HEK293T (cell line): ENCODE measurements at regions not wholly inside any gene's neighbourhood (a gene's known extent, or its start where the extent isn't known, plus 50 kb on each side); places are given as distances from the start of the nearest gene placed in this dataset.
A peak's percentile ranks its signal among the peaks of the same experiment; 100 is the strongest.

Experiments used
- CTCF ChIA-PET: fragments of 350-600 bp; formaldehyde crosslinking; extraction: SDS; loops from one replicate; lab custom pipeline; 2021; ENCODE audit warnings: antibody characterized with exemption, inconsistent platforms; lab: Yijun Ruan, JAX
- POLR2A ChIA-PET: fragments of 350-600 bp; formaldehyde crosslinking; extraction: SDS; loops from one replicate; lab custom pipeline; 2020; ENCODE audit warnings: antibody characterized with exemption, inconsistent platforms; lab: Yijun Ruan, JAX
- DNase-seq: peaks from one replicate; pipeline ENCODE4 v3.0.0; 2012; ENCODE audit warnings: mixed read lengths; ENCODE audit errors: extremely low spot score
- ARNT ChIP-seq: fragments of 450-650 bp; IDR thresholded peaks from 2 replicates; pipeline ENCODE4 v1.6.1; 2017; ENCODE audit warnings: mild to moderate bottlenecking
- BHLHE40 ChIP-seq: fragments of 450-650 bp; IDR thresholded peaks from 2 replicates; pipeline ENCODE4 v1.6.1; 2016; ENCODE audit warnings: mild to moderate bottlenecking, moderate library complexity, borderline replicate concordance
- CTBP1 ChIP-seq: fragments of 450-650 bp; IDR thresholded peaks from 2 replicates; pipeline ENCODE4 v1.6.1; 2016; ENCODE audit warnings: borderline replicate concordance
- ELF4 ChIP-seq: fragments of 450-650 bp; IDR thresholded peaks from 2 replicates; pipeline ENCODE4 v1.6.1; 2017; ENCODE audit warnings: antibody characterized with exemption
- FOXA1 ChIP-seq: fragments of 450-650 bp; IDR thresholded peaks from 2 replicates; pipeline ENCODE4 v1.6.1; 2016; ENCODE audit warnings: mild to moderate bottlenecking
- FOXK2 ChIP-seq: fragments of 450-650 bp; IDR thresholded peaks from 2 replicates; pipeline ENCODE4 v1.6.1; 2016; ENCODE audit warnings: mild to moderate bottlenecking
- FOXM1 ChIP-seq: fragments of 450-650 bp; IDR thresholded peaks from 2 replicates; pipeline ENCODE4 v1.6.1; 2017; ENCODE audit warnings: mild to moderate bottlenecking, borderline replicate concordance
- HDGF ChIP-seq: fragments of 450-650 bp; IDR thresholded peaks from 2 replicates; pipeline ENCODE4 v1.6.1; 2017; ENCODE audit warnings: antibody characterized with exemption, borderline replicate concordance
- L3MBTL2 ChIP-seq: fragments of 450-650 bp; conservative IDR thresholded peaks from 2 replicates; pipeline ENCODE4 v1.6.1; 2016; ENCODE audit warnings: mild to moderate bottlenecking
- LEF1 ChIP-seq: fragments of 450-650 bp; IDR thresholded peaks from 2 replicates; pipeline ENCODE4 v1.6.1; 2017; ENCODE audit warnings: mild to moderate bottlenecking, borderline replicate concordance
- NFRKB ChIP-seq: fragments of 450-650 bp; IDR thresholded peaks from 2 replicates; pipeline ENCODE4 v1.6.1; 2016; ENCODE audit warnings: mild to moderate bottlenecking, moderate library complexity
- PKNOX1 ChIP-seq: fragments of 450-650 bp; IDR thresholded peaks from 2 replicates; pipeline ENCODE4 v1.6.1; 2016
- SP1 ChIP-seq: fragments of 450-650 bp; IDR thresholded peaks from 2 replicates; pipeline ENCODE4 v1.6.1; 2017
- SUZ12 ChIP-seq: fragments of 450-650 bp; IDR thresholded peaks from 2 replicates; pipeline ENCODE4 v1.6.1; 2016; ENCODE audit warnings: mild to moderate bottlenecking
- TARDBP ChIP-seq: fragments of 450-650 bp; IDR thresholded peaks from 2 replicates; pipeline ENCODE4 v1.6.1; 2016
- ZNF384 ChIP-seq: fragments of 450-650 bp; IDR thresholded peaks from 2 replicates; pipeline ENCODE4 v1.6.1; 2016

- no peak for DNase-seq
- TF ChIP-seq HDGF (no peak), NFRKB (no peak), L3MBTL2 (no peak), LEF1 (no peak), ELF4 (no peak), FOXK2 (no peak), PKNOX1 (no peak), SP1 (no peak), TARDBP (no peak), CTBP1 (no peak), ARNT (no peak)
- ChIA-PET POLR2A (no interaction called here), CTCF (interaction anchor here (0.9 to 1.3 kb wide), 2 partner anchors 114 to 239 kb away, joined by 3 read pairs; partner anchors contain the start of gene HOXA13)
These were observed 71.5 kb downstream of the EVX1 start for GRCh38 chr7:27314111-27314510.

- no peak for TF ChIP-seq L3MBTL2
- TF ChIP-seq TARDBP: no peak
- no peak for TF ChIP-seq PKNOX1
- no peak for TF ChIP-seq ARNT
- TF ChIP-seq LEF1: no peak
- no peak for TF ChIP-seq CTBP1
- TF ChIP-seq ELF4: no peak
- TF ChIP-seq SUZ12: no peak
- no peak for TF ChIP-seq ZNF384
- no peak for TF ChIP-seq HDGF
- no peak for TF ChIP-seq SP1
- TF ChIP-seq FOXK2: no peak
- no peak for TF ChIP-seq FOXA1
- TF ChIP-seq FOXM1: no peak
- no peak for TF ChIP-seq NFRKB
- TF ChIP-seq BHLHE40: no peak
- no peak for DNase-seq
- POLR2A ChIA-PET: no interaction called here
- CTCF ChIA-PET: interaction anchor here (0.6 to 1.3 kb wide), 3 partner anchors 238 to 747 kb away, joined by 3 to 4 read pairs (median 3); no protein-coding TSS in a partner anchor
These were observed 72.5 kb downstream of the EVX1 start for GRCh38 chr7:27315066-27315465.

GRCh38 chr7:27316311-27316710 lies 73.7 kb downstream of the EVX1 start:
- ChIA-PET CTCF (no interaction called here), POLR2A (no interaction called here)
- TF ChIP-seq SUZ12 (no peak), NFRKB (no peak), SP1 (no peak), HDGF (no peak), TARDBP (no peak), CTBP1 (no peak), BHLHE40 (no peak)
- no peak for DNase-seq

- ChIA-PET CTCF (no interaction called here), POLR2A (no interaction called here)
- TF ChIP-seq ZNF384 (no peak), SP1 (no peak), FOXK2 (no peak), TARDBP (no peak), PKNOX1 (no peak), NFRKB (no peak), CTBP1 (no peak), HDGF (no peak), SUZ12 (no peak), FOXA1 (no peak), L3MBTL2 (no peak), FOXM1 (no peak), ELF4 (no peak), LEF1 (no peak), BHLHE40 (no peak), ARNT (no peak)
- DNase-seq: no peak
These were observed 81.6 kb downstream of the EVX1 start for GRCh38 chr7:27324246-27324645.

- TF ChIP-seq ELF4 (no peak), BHLHE40 (no peak), FOXM1 (no peak), CTBP1 (no peak), FOXK2 (no peak)
- POLR2A ChIA-PET: no interaction called here
- CTCF ChIA-PET: interaction anchor here (1.0 kb wide), 1 partner anchor 15 kb away, joined by 3 read pairs; no protein-coding TSS in a partner anchor
- peak; percentile 25 for DNase-seq
These were observed 87.3 kb downstream of the EVX1 start for GRCh38 chr7:27329909-27330308.

- POLR2A ChIA-PET: no interaction called here
- DNase-seq: no peak
- CTCF ChIA-PET: no interaction called here
- no peak for TF ChIP-seq FOXM1
These were observed 96.9 kb downstream of the EVX1 start for GRCh38 chr7:27339478-27339877.

GRCh38 chr7:27344471-27344870 lies 101.9 kb downstream of the EVX1 start:
- TF ChIP-seq SP1: no peak
- no peak for TF ChIP-seq TARDBP
- TF ChIP-seq NFRKB: no peak
- no peak for TF ChIP-seq LEF1
- TF ChIP-seq FOXA1: no peak
- TF ChIP-seq PKNOX1: no peak
- TF ChIP-seq ELF4: no peak
- TF ChIP-seq ARNT: no peak
- no peak for TF ChIP-seq SUZ12
- TF ChIP-seq FOXK2: no peak
- no peak for TF ChIP-seq BHLHE40
- no peak for TF ChIP-seq L3MBTL2
- TF ChIP-seq HDGF: no peak
- no peak for TF ChIP-seq FOXM1
- no peak for TF ChIP-seq CTBP1
- no peak for TF ChIP-seq ZNF384
- CTCF ChIA-PET: interaction anchor here (1.0 kb wide), 1 partner anchor 15 kb away, joined by 3 read pairs; no protein-coding TSS in a partner anchor
- no peak for DNase-seq
- POLR2A ChIA-PET: no interaction called here
